ENCODE measurements at regions not wholly inside any gene's neighbourhood (a gene's known extent, or its start where the extent isn't known, plus 50 kb on each side); places are given as distances from the start of the nearest gene placed in this dataset.
"Not testable (repeated sequence)": the region's sequence is repeated elsewhere in the genome, so short reads cannot be mapped to it uniquely, and the experiment has no call there.

GRCh38 chr2:211204456-211204855 is 648.1 kb downstream of the CPS1 start:
- DNase-seq (ENCODE audit: insufficient read length) (no peak), FAIRE-seq (no peak)
- TF ChIP-seq POLR2AphosphoS5 (IDR thresholded peaks at IDR 0.05; ENCODE audit: low read depth, low read length) (no peak), POLR2A (IDR thresholded peaks at IDR 0.05; ENCODE audit: low read depth, low read length) (no peak), TAF1 (IDR thresholded peaks at IDR 0.05; ENCODE audit: borderline replicate concordance, low read depth, low read length) (no peak)

GRCh38 chr2:211204902-211205301 is 648.5 kb downstream of the CPS1 start:
- DNase-seq (ENCODE audit: insufficient read length): no peak
- TF ChIP-seq POLR2A (IDR thresholded peaks at IDR 0.05; ENCODE audit: low read depth, low read length) (no peak), POLR2AphosphoS5 (IDR thresholded peaks at IDR 0.05; ENCODE audit: low read depth, low read length) (no peak), TAF1 (IDR thresholded peaks at IDR 0.05; ENCODE audit: borderline replicate concordance, low read depth, low read length) (no peak)
- FAIRE-seq: no peak

- no peak for TF ChIP-seq POLR2A (IDR thresholded peaks at IDR 0.05; ENCODE audit: low read depth, low read length)
- TF ChIP-seq POLR2AphosphoS5 (IDR thresholded peaks at IDR 0.05; ENCODE audit: low read depth, low read length): no peak
- TF ChIP-seq TAF1 (IDR thresholded peaks at IDR 0.05; ENCODE audit: borderline replicate concordance, low read depth, low read length): no peak
- DNase-seq (ENCODE audit: insufficient read length): no peak
- FAIRE-seq: no peak
These were observed 649.0 kb downstream of the CPS1 start for GRCh38 chr2:211205358-211205757.

GRCh38 chr2:211205836-211206235 is 649.4 kb downstream of the CPS1 start:
- no peak for DNase-seq (ENCODE audit: insufficient read length)
- no peak for TF ChIP-seq TAF1 (IDR thresholded peaks at IDR 0.05; ENCODE audit: borderline replicate concordance, low read depth, low read length)
- no peak for TF ChIP-seq POLR2AphosphoS5 (IDR thresholded peaks at IDR 0.05; ENCODE audit: low read depth, low read length)
- TF ChIP-seq POLR2A (IDR thresholded peaks at IDR 0.05; ENCODE audit: low read depth, low read length): no peak
- no peak for FAIRE-seq

- FAIRE-seq (no peak), DNase-seq (ENCODE audit: insufficient read length) (no peak)
- TF ChIP-seq TAF1 (IDR thresholded peaks at IDR 0.05; ENCODE audit: borderline replicate concordance, low read depth, low read length) (no peak), POLR2AphosphoS5 (IDR thresholded peaks at IDR 0.05; ENCODE audit: low read depth, low read length) (no peak), POLR2A (IDR thresholded peaks at IDR 0.05; ENCODE audit: low read depth, low read length) (no peak)
These were observed 659.8 kb downstream of the CPS1 start for GRCh38 chr2:211216221-211216620.

- not testable (repeated sequence) for DNase-seq (ENCODE audit: insufficient read length); FAIRE-seq
These were observed 663.1 kb downstream of the CPS1 start for GRCh38 chr2:211219548-211219947.

- TF ChIP-seq TAF1 (IDR thresholded peaks at IDR 0.05; ENCODE audit: borderline replicate concordance, low read depth, low read length) (no peak), POLR2A (IDR thresholded peaks at IDR 0.05; ENCODE audit: low read depth, low read length) (no peak), POLR2AphosphoS5 (IDR thresholded peaks at IDR 0.05; ENCODE audit: low read depth, low read length) (no peak)
- FAIRE-seq (no peak), DNase-seq (ENCODE audit: insufficient read length) (no peak)
These were observed 669.4 kb downstream of the CPS1 start for GRCh38 chr2:211225784-211226183.

GRCh38 chr2:211228559-211228958 is 672.2 kb downstream of the CPS1 start:
- no peak for TF ChIP-seq POLR2AphosphoS5 (IDR thresholded peaks at IDR 0.05; ENCODE audit: low read depth, low read length)
- no peak for TF ChIP-seq POLR2A (IDR thresholded peaks at IDR 0.05; ENCODE audit: low read depth, low read length)
- TF ChIP-seq TAF1 (IDR thresholded peaks at IDR 0.05; ENCODE audit: borderline replicate concordance, low read depth, low read length): no peak
- DNase-seq (ENCODE audit: insufficient read length) (no peak), FAIRE-seq (no peak)

- FAIRE-seq: no peak
- TF ChIP-seq POLR2A (IDR thresholded peaks at IDR 0.05; ENCODE audit: low read depth, low read length): no peak
- TF ChIP-seq POLR2AphosphoS5 (IDR thresholded peaks at IDR 0.05; ENCODE audit: low read depth, low read length): no peak
- TF ChIP-seq TAF1 (IDR thresholded peaks at IDR 0.05; ENCODE audit: borderline replicate concordance, low read depth, low read length): no peak
- DNase-seq (ENCODE audit: insufficient read length): no peak
These were observed 681.3 kb downstream of the CPS1 start for GRCh38 chr2:211237586-211238275.

- no peak for FAIRE-seq
- DNase-seq (ENCODE audit: insufficient read length): no peak
- TF ChIP-seq POLR2A (IDR thresholded peaks at IDR 0.05; ENCODE audit: low read depth, low read length) (no peak), POLR2AphosphoS5 (IDR thresholded peaks at IDR 0.05; ENCODE audit: low read depth, low read length) (no peak), TAF1 (IDR thresholded peaks at IDR 0.05; ENCODE audit: borderline replicate concordance, low read depth, low read length) (no peak)
These were observed 685.5 kb downstream of the CPS1 start for GRCh38 chr2:211241891-211242290.

GRCh38 chr2:211247751-211248150 is 691.4 kb downstream of the CPS1 start:
- DNase-seq (ENCODE audit: insufficient read length): no peak
- FAIRE-seq: no peak
- TF ChIP-seq POLR2AphosphoS5 (IDR thresholded peaks at IDR 0.05; ENCODE audit: low read depth, low read length): no peak
- TF ChIP-seq TAF1 (IDR thresholded peaks at IDR 0.05; ENCODE audit: borderline replicate concordance, low read depth, low read length): no peak
- TF ChIP-seq POLR2A (IDR thresholded peaks at IDR 0.05; ENCODE audit: low read depth, low read length): no peak

GRCh38 chr2:211248841-211249240 is 692.4 kb downstream of the CPS1 start:
- no peak for TF ChIP-seq TAF1 (IDR thresholded peaks at IDR 0.05; ENCODE audit: borderline replicate concordance, low read depth, low read length)
- TF ChIP-seq POLR2A (IDR thresholded peaks at IDR 0.05; ENCODE audit: low read depth, low read length): no peak
- TF ChIP-seq POLR2AphosphoS5 (IDR thresholded peaks at IDR 0.05; ENCODE audit: low read depth, low read length): no peak
- no peak for FAIRE-seq
- DNase-seq (ENCODE audit: insufficient read length): no peak

Measured in GM12892 (cell line).